NCI-H460 (cell line): ENCODE measurements at regions not wholly inside any gene's neighbourhood (a gene's known extent, or its start where the extent isn't known, plus 50 kb on each side); places are given as distances from the start of the nearest gene placed in this dataset.
A peak's percentile ranks its signal among the peaks of the same experiment; 100 is the strongest.

ENCODE experiments used
- DNase-seq: peaks from one replicate; pipeline ENCODE4 v3.0.0-alpha.2; 2016; ENCODE audit warnings: low read depth; ENCODE audit errors: extremely low read depth

DNA sequence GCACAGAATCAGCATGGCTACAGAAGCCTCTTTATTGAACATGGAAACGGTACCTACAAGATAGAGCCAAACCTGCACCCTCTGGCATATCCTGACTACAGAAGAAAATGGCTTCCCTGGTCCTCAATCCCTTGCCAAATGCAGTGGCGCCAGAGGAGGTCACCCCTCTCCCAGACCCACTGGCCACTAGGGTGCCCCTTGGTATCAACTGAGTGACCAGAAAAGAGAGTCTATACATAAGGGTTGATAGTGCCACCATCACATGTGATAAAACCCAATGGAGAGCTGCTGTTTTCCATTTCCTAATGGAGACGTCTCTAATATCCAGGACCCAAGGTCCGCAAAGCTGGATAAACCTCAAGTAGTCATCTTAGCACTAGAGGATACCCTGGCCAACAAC is 52.7 kb upstream of the ALK start:
- DNase-seq: no peak

DNA sequence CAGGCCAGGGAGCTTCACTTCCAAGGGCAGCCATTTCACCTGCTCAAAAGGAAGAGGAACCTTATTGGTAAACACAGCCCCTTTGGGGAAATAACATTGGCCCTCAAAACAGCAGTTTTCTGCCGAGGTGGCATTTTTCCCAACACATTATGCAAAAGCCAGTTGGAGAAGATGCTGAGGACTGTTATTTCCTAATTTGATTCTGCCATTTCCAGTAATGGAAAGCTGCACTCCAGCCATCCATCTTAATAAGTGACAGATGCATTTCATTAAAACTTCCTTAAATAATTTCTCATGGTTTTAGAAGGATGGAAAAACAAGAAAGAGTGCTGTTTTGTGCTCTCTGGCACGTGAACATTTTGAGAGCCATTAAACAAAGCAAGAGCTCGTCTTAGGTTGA is 55.9 kb upstream of the ALK start:
- DNase-seq: no peak

DNA sequence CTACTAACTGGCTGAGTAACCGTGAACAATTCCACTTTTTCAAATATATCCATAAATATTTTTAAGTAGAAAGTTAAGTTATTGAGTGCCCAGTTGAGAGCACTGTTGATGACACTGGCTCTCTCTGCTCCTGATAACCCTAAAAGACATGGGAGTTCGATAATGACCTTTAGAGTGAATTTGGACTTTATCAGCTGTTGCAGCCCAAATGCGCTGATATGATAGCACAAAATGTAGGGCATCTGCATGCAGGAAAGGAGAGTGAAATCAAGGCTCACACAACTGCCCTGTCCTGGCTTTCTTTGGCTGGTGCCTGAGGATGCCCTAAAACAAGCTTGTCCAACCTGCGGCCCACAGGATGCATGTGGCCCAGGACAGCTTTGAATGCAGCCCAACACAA is 60.0 kb upstream of the ALK start:
- DNase-seq: no peak

DNA sequence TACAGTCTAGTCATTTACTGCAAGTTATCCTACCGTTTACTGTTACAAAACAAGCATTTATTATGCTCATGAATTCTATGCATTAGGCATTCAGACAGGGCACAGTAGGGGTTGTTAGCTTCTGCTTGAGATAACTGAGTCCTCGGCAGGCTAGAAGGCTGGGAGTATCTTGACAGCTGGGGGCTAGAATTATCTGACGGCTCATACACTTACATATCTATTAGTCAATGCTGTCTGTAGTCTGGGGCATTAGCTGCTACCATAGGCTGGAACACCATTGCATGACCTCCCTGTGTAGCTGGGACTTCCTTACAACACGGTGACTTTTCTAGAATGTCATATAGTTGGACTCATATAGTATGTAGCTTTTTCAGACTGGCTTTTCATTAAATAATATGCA is 61.9 kb upstream of the ALK start:
- DNase-seq: no peak

DNA sequence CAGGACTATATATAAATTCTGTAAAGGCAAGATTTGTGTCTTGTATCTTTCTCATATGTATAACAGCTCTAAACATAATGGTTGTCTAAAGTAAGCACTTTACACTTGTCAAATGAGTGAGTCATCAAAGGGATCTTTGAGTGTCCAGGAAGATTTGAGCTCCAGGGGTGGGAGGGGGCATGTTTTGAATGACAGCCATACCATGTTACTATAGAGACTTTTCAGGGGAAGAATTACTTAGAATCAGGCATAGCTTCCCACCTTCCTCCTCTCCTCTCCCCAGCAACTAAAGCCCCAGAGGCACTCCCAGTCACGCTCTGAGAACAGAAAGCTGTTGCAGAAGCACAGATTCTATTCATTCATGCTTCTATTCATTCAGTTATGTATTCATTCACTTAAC is 65.8 kb upstream of the ALK start:
- no peak for DNase-seq

DNA sequence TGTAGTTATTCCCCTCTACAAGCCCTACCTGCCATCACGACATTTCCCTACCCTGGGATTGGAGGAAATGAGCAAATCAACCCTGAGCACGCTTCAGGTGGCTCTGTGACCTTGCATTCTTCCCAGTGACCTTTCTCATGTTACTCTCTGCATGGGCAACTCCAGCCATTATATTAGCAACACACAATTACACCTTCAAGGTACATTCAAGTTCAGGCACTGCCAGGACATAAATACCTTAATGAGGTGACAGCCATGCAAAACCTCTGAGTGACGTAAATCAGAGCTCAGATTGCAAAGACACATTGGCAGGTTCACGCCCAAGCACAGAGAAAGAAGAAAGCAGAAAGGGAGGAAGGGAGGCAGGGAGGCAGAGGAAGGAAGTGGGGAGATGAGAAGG is 68.7 kb upstream of the ALK start:
- DNase-seq: no peak

DNA sequence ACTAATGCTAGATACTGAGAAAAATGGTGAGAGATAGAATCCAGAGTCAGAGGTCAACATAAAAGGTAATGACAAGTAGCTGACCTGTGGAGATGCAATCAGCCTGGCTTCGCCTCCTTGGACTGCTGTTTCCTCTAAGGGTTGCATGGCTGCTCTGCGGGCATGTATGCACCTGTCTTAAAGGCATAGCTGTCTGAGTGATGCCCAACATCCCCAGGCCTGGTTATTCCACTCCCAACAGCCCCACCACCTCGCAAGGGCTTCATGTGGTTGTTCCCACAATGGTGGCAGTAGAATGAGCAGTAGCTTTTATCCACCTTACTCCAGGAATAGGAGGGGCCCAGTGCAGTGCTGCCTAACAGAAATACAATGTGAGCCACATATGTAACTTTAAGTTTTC is 69.7 kb upstream of the ALK start:
- no peak for DNase-seq

DNA sequence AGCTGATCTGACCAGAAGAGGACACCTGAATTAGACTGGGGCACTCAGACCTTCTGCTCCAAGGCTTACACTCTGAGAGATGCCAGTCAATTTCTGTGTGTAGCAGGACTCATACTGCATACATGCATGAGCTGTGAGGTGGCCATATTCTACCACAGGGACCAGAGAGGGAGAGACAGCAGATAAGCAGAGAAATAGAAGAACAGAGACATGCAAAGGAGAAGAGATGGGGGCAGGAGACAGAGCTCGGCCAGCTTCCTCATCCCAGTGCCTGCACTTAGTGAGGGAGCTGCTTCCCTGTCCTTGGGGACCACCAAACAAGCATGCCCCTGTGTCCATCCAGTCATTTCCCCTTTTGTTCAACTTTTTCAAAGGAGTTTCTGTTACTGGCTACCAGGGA is 73.9 kb upstream of the ALK start:
- no peak for DNase-seq

DNA sequence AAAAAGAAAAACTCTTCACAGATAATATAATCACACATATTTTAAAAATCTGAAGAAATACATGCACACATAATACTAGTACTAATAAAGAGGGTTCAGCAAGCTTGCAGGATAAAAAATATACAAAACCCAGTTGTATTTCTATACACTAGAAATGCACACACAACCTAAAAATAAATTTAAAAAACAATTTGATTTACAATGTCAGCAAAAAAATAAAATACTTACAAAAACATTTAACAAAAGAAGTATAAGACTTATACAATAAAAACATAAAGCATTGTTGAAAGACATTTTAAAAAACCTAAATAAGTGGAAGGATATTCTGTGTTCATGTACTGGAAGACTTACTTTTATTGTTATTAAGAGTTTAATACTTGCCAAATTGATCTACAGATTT is 81.7 kb upstream of the ALK start:
- no peak for DNase-seq

DNA sequence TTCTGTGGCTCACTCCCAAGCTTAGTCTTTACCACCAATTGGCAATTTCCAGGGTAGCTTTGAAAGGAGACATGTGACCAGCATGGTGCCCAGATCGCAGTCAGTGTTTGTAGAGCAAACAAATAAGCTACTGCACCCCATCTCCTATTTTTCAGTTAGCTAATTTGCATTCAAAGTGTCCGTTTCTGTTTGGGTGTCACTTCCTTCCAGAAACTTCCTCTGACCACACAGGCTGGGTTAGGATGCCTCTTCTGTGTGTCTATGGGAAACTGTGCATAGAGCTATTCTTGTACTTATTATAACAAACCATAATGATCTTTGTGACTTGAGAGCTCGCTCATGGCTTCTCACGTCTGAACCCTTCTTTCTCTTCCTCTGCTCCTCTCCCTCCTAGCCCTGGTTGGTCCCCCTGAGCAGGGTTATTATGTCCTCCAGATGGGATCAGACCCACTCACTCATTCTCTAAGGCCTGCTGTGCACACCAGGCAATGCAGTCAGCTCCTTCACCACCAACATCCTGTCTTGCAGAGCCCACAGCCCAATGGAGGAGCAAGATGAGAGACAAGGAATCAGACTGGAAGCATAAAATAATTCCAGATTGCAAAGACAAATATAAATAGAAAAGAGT is 101.2 kb upstream of the ALK start:
- no peak for DNase-seq

DNA sequence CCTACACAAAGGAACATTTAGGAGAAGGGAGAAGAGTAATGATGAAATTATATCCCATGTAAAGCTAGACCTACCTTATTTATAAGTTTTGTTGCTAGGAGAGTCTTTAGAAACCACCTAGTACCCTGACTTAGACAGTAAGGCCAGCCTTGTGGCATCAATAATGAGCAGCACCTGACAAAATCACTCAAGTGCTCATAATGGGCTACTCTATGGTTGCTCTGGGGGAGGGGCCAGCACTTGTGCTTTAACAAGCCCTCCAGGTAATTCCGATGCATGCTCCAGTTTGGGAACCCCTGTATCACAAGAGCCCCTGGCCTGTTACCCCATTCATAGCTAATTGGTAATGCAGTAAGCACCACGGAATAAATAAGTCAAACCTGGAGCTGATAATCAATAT is 102.9 kb upstream of the ALK start:
- DNase-seq: no peak

DNA sequence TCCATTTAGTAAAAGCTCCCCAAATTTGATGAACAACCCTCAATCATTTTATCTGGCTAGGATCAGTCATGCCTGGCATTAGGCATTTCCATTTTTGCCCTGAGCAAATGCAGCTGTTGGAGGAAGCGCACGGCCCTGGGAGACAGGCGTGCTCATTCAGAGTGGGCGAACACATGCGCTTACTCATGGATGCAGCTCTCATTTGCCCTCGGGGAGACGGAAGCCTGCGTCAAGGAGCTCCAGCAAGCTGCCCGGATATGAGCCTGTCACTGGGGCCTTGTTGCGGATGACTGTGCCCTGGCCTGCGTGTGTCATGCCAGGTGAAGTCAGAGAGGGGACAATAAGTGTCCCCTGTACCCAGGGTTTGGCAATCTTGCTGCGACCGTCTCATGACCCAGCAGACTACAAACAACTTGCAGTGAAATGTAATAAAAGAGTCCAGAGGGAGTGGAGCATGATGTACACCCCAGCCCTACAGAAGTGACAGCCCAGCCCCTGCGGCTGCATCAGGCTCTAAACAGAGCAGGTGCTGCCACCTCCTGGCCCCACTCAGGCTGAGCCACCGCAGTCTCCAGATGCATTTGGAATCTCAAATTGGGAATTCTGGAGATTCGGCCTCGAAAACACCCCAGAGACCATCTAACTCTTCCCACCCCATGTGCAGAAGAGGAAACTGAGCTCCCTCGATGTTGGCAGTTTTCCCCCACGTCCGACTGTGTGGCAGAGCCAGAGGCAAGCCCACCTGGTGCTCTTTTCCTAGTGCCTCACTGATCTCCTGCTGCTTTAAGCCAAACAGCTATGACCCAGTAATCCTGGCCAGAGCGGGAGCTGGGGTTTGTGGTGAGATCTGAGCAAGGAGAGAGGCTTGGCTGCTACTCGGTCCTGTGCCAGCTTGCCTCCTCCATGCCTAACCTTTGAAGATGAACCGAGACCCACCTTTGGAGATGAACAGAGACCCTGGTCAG is 105.0 kb upstream of the ALK start:
- peak; percentile 33 for DNase-seq

DNA sequence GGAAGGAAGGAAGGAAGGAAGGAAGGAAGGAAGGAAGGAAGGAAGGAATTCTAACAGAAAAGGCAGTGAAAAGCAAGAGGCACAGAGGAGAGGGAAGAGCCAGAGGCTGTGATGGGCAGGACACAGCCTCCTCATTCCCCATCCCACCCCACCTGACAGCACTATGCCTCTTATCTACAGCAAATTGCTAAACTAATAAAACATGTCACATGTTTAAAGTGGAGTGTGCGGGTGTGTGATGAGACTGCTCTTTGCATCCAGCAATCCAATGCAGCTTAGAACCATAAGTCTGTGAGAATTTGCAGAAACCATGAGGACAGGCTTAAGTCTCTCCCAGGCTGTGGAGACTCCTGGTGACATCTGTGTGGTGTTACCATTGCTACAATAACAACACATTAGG is 108.4 kb upstream of the ALK start:
- DNase-seq: no peak

DNA sequence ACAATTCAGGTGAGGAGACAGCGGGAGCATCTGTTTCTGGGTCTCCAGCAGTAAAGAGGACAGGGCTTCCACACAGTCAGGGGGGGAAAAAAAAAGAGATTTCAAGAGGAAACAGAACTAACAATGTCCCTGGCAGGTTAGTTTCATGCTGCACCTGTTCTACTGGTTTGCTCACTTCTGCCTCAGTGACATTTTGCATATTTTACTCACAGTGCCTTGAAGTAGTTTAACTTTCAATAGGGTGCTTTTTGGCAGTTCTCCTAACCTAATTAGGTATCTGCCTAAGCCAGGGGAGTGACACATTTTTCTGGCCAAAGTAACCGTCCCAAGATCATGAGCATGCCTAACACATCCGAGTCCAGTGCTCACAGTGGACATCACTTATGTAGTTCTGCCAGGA is 109.0 kb upstream of the ALK start:
- DNase-seq: no peak

DNA sequence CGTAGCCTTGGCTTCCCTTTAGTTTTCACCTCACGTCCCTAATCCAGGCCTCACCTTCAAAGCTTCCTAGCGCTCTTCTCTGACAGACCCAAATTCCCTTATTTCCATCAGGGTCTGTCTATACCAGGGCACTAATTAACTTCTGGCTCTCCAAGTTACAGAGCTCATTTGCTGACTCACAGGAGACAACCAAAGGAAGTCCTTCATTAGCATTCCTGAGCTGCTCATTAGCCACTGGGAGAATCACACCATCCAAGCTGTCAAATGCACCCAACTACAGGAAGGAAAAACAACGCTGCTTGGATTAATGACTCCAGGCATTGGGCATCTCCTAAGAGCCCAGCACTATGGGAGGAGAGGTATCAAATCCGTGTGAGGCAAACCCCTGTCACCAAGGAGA is 109.8 kb upstream of the ALK start:
- DNase-seq: no peak

DNA sequence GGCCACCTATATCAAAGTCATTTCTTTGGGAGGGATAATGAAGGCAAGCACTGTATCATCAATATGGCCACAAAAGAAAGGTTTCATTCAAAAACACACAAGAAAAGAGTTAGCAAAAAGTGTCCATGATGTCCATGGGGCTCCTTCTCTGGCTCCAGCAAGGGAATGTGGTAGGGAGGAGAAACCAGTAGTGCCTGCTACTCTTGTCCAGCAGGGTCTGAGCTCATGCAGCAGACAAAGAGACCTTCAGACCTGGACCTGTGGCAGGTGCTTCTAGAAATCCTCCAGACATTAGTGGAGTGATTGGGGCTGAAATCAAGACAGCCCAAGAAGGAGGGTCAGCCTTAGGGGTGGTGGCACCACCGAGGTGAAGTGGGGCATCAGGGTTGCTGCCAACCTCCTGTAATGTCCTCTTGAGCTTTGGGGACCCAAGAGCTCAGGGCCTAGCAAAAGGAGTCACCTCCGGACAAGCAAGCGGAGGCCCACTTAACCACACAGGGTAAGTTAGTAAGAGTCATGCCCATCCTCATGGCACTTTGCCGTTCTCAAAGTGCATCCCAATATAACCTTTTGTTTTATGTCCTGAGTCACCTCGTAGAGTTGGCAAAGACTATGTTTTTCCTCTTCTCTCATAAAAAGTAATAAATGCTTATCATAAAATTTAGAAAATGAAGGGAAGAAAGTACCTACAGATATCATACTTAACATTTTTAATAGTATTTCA is 112.6 kb upstream of the YPEL5 start:
- no peak for DNase-seq

DNA sequence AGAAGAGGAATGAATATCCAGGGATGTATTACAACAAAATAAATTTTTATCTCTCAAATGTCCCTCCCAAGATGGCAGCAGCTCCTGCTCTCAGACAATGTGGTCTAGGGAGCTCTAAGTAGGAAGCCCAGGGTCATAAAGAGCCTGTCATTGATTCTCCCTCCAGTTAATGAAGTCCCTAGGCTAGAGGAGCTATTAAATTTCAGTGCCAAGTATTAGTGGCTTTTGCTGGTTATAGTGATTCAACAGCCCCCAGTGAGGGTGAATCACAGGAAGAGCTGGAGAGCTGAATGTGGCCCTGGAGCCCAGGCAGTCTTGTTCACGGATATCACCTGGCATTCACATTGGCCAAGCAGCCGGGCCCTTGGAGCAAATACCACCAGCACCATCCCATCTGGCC is 109.8 kb upstream of the YPEL5 start:
- DNase-seq: no peak

DNA sequence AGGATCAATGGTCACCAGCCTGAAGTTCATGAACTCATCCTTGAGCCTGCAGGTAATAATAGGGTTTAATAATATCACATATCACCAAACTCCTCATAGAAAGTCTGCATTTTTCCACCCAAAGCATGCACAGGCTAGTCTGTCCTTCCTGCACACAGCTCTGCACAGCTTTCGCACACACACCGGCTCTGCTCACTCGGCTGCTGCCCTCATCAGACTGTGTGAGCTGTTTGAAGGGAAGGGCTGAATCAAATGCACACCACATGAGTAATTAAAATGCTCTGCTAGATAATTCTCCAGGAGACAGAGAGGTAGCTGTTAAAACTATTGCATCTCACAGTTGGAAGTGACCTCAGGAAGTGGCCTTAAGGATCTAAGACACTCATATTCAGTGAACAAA is 108.4 kb upstream of the YPEL5 start:
- no peak for DNase-seq

DNA sequence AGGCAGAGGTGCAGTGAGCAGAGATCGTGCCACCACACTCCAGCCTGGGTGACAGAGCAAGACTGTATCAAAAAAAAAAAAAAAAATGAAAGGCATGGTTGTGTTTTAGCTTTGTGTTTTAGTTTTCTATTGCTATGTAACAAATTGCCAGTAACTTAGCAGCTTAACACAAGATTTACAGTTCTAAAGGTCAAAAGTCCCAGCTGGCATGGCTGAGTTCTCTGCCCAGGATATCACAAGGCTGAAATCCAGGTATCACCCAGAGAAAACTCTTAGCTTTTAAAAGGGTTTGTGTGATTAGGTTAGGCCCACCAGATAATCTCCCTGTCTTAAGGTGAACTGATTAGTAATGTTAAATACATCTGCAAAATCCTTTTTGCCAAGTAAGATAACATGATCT is 107.7 kb upstream of the YPEL5 start:
- DNase-seq: no peak

DNA sequence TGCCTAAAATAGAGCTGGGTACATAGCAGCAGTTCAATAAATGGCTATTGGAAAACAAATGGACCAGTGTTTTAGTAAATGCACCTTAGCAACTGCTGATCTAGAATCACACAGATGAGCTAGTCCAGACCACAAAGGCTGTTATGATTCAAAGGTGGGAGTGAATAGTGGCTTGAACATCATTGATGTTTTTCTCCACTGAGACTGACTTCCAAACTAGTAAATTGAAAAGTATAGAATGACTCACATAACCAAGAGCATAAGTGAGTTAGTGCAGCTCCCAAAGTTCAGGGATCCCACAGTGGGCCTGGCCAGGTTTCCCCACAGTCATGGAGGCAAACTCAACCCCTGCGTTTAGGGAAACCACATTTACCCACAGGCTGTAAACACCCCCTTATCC is 106.7 kb upstream of the YPEL5 start:
- DNase-seq: no peak

DNA sequence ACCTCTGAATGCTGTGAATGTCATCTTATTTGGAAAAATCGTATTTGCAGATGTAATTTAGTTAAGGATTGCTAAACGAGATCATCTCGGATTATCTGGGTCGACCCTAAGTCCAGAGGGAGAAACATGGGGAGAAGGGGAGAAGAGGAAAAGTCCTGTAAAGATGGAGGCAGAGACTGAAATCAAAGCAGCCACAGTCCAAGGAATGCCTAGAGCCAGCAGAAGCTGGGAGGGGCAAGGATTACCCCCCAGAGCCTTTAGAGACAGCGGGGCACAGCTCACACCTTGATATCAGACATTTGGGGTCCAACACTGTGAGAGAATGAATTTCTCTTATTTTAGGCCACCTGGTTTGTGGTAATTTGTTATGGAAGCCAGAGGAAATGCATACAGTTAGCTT is 104.9 kb upstream of the YPEL5 start:
- DNase-seq: no peak

DNA sequence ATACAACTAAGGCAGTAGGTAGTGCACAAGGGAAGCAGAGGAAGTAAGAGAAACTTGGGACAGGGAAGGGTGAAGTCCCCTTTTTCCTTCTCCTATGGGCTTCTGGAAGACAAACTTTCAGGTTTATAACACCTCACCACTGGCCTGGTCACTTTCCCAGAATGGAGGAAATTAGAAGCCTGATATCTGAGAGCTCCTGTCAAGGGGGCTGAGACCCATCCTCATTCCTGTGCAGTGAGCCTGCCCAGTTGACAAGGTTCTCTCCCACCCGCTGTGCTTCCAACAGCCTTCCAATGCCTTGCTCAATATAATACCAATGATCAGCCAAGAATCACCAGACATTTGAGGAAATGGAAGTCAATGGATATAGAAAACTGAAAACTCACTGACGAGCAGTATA is 100.4 kb upstream of the YPEL5 start:
- no peak for DNase-seq
